ENCODE measurements at regions not wholly inside any gene's neighbourhood (a gene's known extent, or its start where the extent isn't known, plus 50 kb on each side); places are given as distances from the start of the nearest gene placed in this dataset.

- no peak for DNase-seq
These were observed 263.4 kb downstream of the AUH start for GRCh38 chr9:91098203-91098850.

- DNase-seq: no peak
These were observed 262.3 kb downstream of the AUH start for GRCh38 chr9:91099436-91099835.

- DNase-seq: no peak
These were observed 260.8 kb downstream of the AUH start for GRCh38 chr9:91100878-91101450.

GRCh38 chr9:91101611-91102168 is 260.0 kb downstream of the AUH start:
- no peak for DNase-seq

- DNase-seq: no peak
These were observed 259.4 kb downstream of the AUH start for GRCh38 chr9:91102269-91102668.

- no peak for DNase-seq
These were observed 257.8 kb downstream of the AUH start for GRCh38 chr9:91103931-91104330.

GRCh38 chr9:91106415-91107081 is 255.2 kb downstream of the AUH start:
- no peak for DNase-seq

- no peak for DNase-seq
These were observed 250.5 kb downstream of the AUH start for GRCh38 chr9:91111226-91111625.

GRCh38 chr9:91111876-91112275 is 249.8 kb downstream of the AUH start:
- no peak for DNase-seq

- no peak for DNase-seq
These were observed 248.7 kb downstream of the AUH start for GRCh38 chr9:91113016-91113415.

GRCh38 chr9:91114450-91114849 is 247.3 kb downstream of the AUH start:
- DNase-seq: no peak

- no peak for DNase-seq
These were observed 245.5 kb downstream of the AUH start for GRCh38 chr9:91116211-91116610.

- no peak for DNase-seq
These were observed 245.0 kb downstream of the AUH start for GRCh38 chr9:91116711-91117110.

GRCh38 chr9:91117474-91117891 is 244.2 kb downstream of the AUH start:
- DNase-seq: no peak

- peak; percentile 66 for DNase-seq
These were observed 243.6 kb downstream of the AUH start for GRCh38 chr9:91117959-91118703.

- DNase-seq: no peak
These were observed 243.1 kb downstream of the AUH start for GRCh38 chr9:91118704-91119025.

GRCh38 chr9:91119142-91119541 is 242.6 kb downstream of the AUH start:
- peak; percentile 40 for DNase-seq

- no peak for DNase-seq
These were observed 242.0 kb downstream of the AUH start for GRCh38 chr9:91119679-91120078.

GRCh38 chr9:91120200-91120599 is 241.5 kb downstream of the AUH start:
- no peak for DNase-seq

GRCh38 chr9:91122755-91123154 is 239.0 kb downstream of the AUH start:
- DNase-seq: no peak

- DNase-seq: no peak
These were observed 234.8 kb downstream of the AUH start for GRCh38 chr9:91126761-91127445.

GRCh38 chr9:91127653-91128052 is 234.1 kb downstream of the AUH start:
- DNase-seq: no peak
